WTC11 (cell line): ENCODE measurements at regions not wholly inside any gene's neighbourhood (a gene's known extent, or its start where the extent isn't known, plus 50 kb on each side); places are given as distances from the start of the nearest gene placed in this dataset.

ENCODE experiments used
- ATAC-seq: fragments of 200-7000 bp; cut with Tn5 transposase; 2 replicates; pipeline ENCODE4 v1.10.0; 2021; ENCODE audit warnings: mild to moderate bottlenecking, moderate library complexity
- CTCF ChIA-PET: fragments of 300-600 bp; sonication (Branson Sonifier 250); formaldehyde crosslinking; loops from one replicate; lab custom pipeline; 2021; ENCODE audit warnings: antibody characterized with exemption; lab: Charles Lee
- POLR2A ChIA-PET: fragments of 350-600 bp; sonication (Branson Sonifier 250); formaldehyde crosslinking; loops from one replicate; lab custom pipeline; 2021; ENCODE audit warnings: antibody characterized with exemption; lab: Charles Lee
- DNase-seq: peaks from one replicate; pipeline ENCODE4 v3.0.0; 2021; ENCODE audit warnings: low spot score
- H3K27ac Mint-ChIP-seq: 2 replicates; pipeline ENCODE4 v1.8.0; 2021; ENCODE audit warnings: mixed read lengths
- H3K27me3 Mint-ChIP-seq: 2 replicates; pipeline ENCODE4 v1.8.0; 2021; ENCODE audit warnings: low read depth, mild to moderate bottlenecking, moderate library complexity, mixed read lengths
- H3K36me3 Mint-ChIP-seq: 2 replicates; pipeline ENCODE4 v1.8.0; 2021; ENCODE audit warnings: mixed read lengths
- H3K4me1 Mint-ChIP-seq: 2 replicates; pipeline ENCODE4 v1.8.0; 2022; ENCODE audit warnings: mixed read lengths
- H3K4me3 Mint-ChIP-seq: 2 replicates; pipeline ENCODE4 v1.8.0; 2021; ENCODE audit warnings: mild to moderate bottlenecking, moderate library complexity, mixed read lengths
- H3K9me3 Mint-ChIP-seq: 2 replicates; pipeline ENCODE4 v1.8.0; 2021; ENCODE audit warnings: mixed read lengths
- ETV6 ChIP-seq: sonication (generic); formaldehyde crosslinking; IDR thresholded peaks from 2 replicates; pipeline ENCODE4 v1.8.1; 2022; ENCODE audit warnings: mild to moderate bottlenecking, missing genetic modification reagents
- IRF2 ChIP-seq: sonication (generic); formaldehyde crosslinking; IDR thresholded peaks from 2 replicates; pipeline ENCODE4 v1.8.0; 2022; ENCODE audit warnings: low read depth, missing genetic modification reagents, borderline replicate concordance
- JAZF1 ChIP-seq: fragments of 250-450 bp; sonication (Bioruptor Pico); IDR thresholded peaks from 2 replicates; pipeline ENCODE4 v1.9.0; 2021; ENCODE audit warnings: moderate library complexity, mild to moderate bottlenecking, inconsistent platforms
- KAT7 ChIP-seq: sonication (generic); formaldehyde crosslinking; IDR thresholded peaks from 2 replicates; pipeline ENCODE4 v1.8.1; 2023; ENCODE audit warnings: missing genetic modification reagents, mild to moderate bottlenecking, borderline replicate concordance
- NFATC4 ChIP-seq: fragments of 250-450 bp; sonication (Bioruptor Pico); IDR thresholded peaks from 2 replicates; pipeline ENCODE4 v1.9.0; 2021; ENCODE audit warnings: mild to moderate bottlenecking
- SOX15 ChIP-seq: fragments of 250-450 bp; sonication (Bioruptor Pico); IDR thresholded peaks from 2 replicates; pipeline ENCODE4 v1.9.0; 2021; ENCODE audit warnings: mild to moderate bottlenecking
- SP1 ChIP-seq: sonication (generic); formaldehyde crosslinking; conservative IDR thresholded peaks from 2 replicates; pipeline ENCODE4 v1.8.1; 2022; ENCODE audit warnings: missing genetic modification reagents
- TEAD1 ChIP-seq: sonication (generic); formaldehyde crosslinking; IDR thresholded peaks from 2 replicates; pipeline ENCODE4 v1.8.0; 2022; ENCODE audit warnings: mild to moderate bottlenecking, missing genetic modification reagents
- ZNF138 ChIP-seq: sonication (generic); formaldehyde crosslinking; conservative IDR thresholded peaks from 2 replicates; pipeline ENCODE4 v1.8.1; 2022; ENCODE audit warnings: mild to moderate bottlenecking, moderate library complexity, missing genetic modification reagents
- ZNF232 ChIP-seq: sonication (generic); formaldehyde crosslinking; IDR thresholded peaks from 2 replicates; pipeline ENCODE4 v1.8.0; 2022; ENCODE audit warnings: mild to moderate bottlenecking, missing genetic modification reagents
- ZNF671 ChIP-seq: fragments of 250-450 bp; sonication (Bioruptor Pico); IDR thresholded peaks from 2 replicates; pipeline ENCODE4 v1.8.0; 2021; ENCODE audit warnings: mild to moderate bottlenecking
- TF ChIP-seq, protein P1 (sequence below): sonication (generic); formaldehyde crosslinking; IDR thresholded peaks from 2 replicates; pipeline ENCODE4 v1.8.1; 2022; ENCODE audit warnings: low read depth, mild to moderate bottlenecking, moderate library complexity, missing genetic modification reagents, borderline replicate concordance
- TF ChIP-seq, protein P2 (sequence below): sonication (generic); formaldehyde crosslinking; IDR thresholded peaks from 2 replicates; pipeline ENCODE4 v1.8.1; 2023; ENCODE audit warnings: mild to moderate bottlenecking, missing genetic modification reagents, moderate library complexity
- TF ChIP-seq, protein P3 (sequence below): sonication (generic); formaldehyde crosslinking; IDR thresholded peaks from 2 replicates; pipeline ENCODE4 v1.8.0; 2022; ENCODE audit warnings: mild to moderate bottlenecking, missing genetic modification reagents
- TF ChIP-seq, protein P4 (sequence below): fragments of 250-450 bp; sonication (Bioruptor Pico); conservative IDR thresholded peaks from 2 replicates; pipeline ENCODE4 v1.9.0; 2021; ENCODE audit warnings: mild to moderate bottlenecking
- TF ChIP-seq, protein P5 (sequence below): fragments of 250-450 bp; sonication (Bioruptor Pico); IDR thresholded peaks from 2 replicates; pipeline ENCODE4 v1.9.0; 2021; ENCODE audit warnings: moderate library complexity, mild to moderate bottlenecking, inconsistent platforms, borderline replicate concordance
- TF ChIP-seq, protein P6 (sequence below): fragments of 250-450 bp; sonication (Bioruptor Pico); IDR thresholded peaks from 2 replicates; pipeline ENCODE4 v1.8.0; 2021; ENCODE audit warnings: mild to moderate bottlenecking
- TF ChIP-seq, protein P7 (sequence below): sonication (generic); formaldehyde crosslinking; IDR thresholded peaks from 2 replicates; pipeline ENCODE4 v1.8.1; 2023; ENCODE audit warnings: mild to moderate bottlenecking, missing genetic modification reagents
- TF ChIP-seq, protein P8 (sequence below): sonication (generic); formaldehyde crosslinking; IDR thresholded peaks from 2 replicates; pipeline ENCODE4 v1.8.1; 2022; ENCODE audit warnings: mild to moderate bottlenecking, moderate library complexity, missing genetic modification reagents

DNA sequence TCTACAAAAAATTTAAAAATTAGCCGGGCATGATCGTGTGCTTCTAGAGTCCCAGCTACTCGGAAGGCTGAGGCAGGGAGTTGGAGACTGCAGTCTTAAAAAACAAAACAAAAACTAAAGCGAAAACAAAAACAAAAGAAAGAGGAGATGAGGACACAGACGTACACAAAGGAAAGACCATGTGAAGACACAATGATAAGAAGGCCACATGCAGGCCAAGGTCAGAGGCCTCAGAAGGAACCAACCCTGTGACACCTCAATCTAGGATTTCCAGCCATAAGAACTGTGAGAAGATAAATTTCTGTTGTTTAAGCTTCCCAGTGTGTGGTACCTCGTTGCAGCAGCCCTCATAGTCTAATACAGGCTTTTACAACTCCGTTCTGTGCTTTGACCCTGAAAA is 177.0 kb upstream of the ATP6AP2 start:
- no peak for DNase-seq
- Mint-ChIP-seq H3K27ac (no peak overlapping the region), H3K36me3 (peaks cover 6% of the 10 kb centered on the region; the same call in 1 of the 2 replicates), H3K27me3 (peaks cover 4% of the 10 kb centered on the region), H3K4me1 (peaks cover 11% of the 10 kb centered on the region), H3K9me3 (peaks cover 14% of the 10 kb centered on the region), H3K4me3 (no peak overlapping the region)
- CTCF ChIA-PET = no interaction called here
- TF ChIP-seq TEAD1 (CRISPR knock-in tag) (no peak), KAT7 (no peak), SP1 (CRISPR knock-in tag) (no peak), ETV6 (no peak), ZNF138 (no peak), SOX15 (CRISPR knock-in tag) (no peak), NFATC4 (CRISPR knock-in tag) (no peak), ZNF671 (CRISPR knock-in tag) (no peak), IRF2 (no peak), ZNF232 (CRISPR knock-in tag) (no peak), JAZF1 (no peak)
- TF ChIP-seq, protein P1, sequence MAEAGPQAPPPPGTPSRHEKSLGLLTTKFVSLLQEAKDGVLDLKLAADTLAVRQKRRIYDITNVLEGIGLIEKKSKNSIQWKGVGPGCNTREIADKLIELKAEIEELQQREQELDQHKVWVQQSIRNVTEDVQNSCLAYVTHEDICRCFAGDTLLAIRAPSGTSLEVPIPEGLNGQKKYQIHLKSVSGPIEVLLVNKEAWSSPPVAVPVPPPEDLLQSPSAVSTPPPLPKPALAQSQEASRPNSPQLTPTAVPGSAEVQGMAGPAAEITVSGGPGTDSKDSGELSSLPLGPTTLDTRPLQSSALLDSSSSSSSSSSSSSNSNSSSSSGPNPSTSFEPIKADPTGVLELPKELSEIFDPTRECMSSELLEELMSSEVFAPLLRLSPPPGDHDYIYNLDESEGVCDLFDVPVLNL = no peak
- TF ChIP-seq, protein P2, sequence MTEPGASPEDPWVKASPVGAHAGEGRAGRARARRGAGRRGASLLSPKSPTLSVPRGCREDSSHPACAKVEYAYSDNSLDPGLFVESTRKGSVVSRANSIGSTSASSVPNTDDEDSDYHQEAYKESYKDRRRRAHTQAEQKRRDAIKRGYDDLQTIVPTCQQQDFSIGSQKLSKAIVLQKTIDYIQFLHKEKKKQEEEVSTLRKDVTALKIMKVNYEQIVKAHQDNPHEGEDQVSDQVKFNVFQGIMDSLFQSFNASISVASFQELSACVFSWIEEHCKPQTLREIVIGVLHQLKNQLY (CRISPR knock-in tag) = no peak
- TF ChIP-seq, protein P3, sequence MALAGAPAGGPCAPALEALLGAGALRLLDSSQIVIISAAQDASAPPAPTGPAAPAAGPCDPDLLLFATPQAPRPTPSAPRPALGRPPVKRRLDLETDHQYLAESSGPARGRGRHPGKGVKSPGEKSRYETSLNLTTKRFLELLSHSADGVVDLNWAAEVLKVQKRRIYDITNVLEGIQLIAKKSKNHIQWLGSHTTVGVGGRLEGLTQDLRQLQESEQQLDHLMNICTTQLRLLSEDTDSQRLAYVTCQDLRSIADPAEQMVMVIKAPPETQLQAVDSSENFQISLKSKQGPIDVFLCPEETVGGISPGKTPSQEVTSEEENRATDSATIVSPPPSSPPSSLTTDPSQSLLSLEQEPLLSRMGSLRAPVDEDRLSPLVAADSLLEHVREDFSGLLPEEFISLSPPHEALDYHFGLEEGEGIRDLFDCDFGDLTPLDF (CRISPR knock-in tag) = no peak
- TF ChIP-seq, protein P4, sequence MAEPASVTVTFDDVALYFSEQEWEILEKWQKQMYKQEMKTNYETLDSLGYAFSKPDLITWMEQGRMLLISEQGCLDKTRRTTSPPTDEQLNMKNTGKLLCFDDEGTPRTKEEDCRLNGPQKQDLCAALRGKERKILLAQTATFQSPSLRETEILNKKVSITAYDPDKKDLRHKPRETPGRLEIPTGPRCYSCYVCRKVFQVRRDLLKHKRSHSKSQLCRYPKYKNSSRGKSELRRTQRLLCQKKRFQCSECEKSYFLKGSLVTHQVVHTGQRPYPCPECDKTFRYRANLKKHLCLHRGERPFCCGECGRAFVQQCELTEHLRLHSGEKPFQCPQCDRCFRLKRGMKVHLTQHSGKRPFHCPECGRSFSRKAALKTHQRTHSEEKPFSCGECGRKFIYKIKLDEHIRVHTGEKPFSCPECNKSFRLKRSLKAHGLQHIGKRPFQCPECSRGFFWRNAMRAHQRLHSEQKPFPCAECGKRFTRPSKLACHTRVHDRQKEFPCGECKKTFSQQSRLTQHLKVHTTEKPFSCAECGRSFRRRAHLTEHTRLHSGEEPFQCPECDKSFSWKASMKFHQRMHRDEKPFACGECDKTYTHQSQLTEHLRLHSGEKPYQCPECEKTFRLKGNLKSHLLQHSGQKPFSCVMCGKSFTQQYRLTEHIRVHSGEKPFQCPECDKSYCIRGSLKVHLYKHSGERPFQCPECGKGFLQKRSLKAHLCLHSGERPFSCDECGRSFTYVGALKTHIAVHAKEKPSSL (CRISPR knock-in tag) = no peak
- TF ChIP-seq, protein P5, sequence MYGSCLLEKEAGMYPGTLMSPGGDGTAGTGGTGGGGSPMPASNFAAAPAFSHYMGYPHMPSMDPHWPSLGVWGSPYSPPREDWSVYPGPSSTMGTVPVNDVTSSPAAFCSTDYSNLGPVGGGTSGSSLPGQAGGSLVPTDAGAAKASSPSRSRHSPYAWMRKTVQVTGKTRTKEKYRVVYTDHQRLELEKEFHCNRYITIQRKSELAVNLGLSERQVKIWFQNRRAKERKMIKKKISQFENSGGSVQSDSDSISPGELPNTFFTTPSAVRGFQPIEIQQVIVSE (CRISPR knock-in tag) = no peak
- TF ChIP-seq, protein P6, sequence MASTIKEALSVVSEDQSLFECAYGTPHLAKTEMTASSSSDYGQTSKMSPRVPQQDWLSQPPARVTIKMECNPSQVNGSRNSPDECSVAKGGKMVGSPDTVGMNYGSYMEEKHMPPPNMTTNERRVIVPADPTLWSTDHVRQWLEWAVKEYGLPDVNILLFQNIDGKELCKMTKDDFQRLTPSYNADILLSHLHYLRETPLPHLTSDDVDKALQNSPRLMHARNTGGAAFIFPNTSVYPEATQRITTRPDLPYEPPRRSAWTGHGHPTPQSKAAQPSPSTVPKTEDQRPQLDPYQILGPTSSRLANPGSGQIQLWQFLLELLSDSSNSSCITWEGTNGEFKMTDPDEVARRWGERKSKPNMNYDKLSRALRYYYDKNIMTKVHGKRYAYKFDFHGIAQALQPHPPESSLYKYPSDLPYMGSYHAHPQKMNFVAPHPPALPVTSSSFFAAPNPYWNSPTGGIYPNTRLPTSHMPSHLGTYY (CRISPR knock-in tag) = no peak
- TF ChIP-seq, protein P7, sequence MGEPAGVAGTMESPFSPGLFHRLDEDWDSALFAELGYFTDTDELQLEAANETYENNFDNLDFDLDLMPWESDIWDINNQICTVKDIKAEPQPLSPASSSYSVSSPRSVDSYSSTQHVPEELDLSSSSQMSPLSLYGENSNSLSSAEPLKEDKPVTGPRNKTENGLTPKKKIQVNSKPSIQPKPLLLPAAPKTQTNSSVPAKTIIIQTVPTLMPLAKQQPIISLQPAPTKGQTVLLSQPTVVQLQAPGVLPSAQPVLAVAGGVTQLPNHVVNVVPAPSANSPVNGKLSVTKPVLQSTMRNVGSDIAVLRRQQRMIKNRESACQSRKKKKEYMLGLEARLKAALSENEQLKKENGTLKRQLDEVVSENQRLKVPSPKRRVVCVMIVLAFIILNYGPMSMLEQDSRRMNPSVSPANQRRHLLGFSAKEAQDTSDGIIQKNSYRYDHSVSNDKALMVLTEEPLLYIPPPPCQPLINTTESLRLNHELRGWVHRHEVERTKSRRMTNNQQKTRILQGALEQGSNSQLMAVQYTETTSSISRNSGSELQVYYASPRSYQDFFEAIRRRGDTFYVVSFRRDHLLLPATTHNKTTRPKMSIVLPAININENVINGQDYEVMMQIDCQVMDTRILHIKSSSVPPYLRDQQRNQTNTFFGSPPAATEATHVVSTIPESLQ (CRISPR knock-in tag) = no peak
- TF ChIP-seq, protein P8, sequence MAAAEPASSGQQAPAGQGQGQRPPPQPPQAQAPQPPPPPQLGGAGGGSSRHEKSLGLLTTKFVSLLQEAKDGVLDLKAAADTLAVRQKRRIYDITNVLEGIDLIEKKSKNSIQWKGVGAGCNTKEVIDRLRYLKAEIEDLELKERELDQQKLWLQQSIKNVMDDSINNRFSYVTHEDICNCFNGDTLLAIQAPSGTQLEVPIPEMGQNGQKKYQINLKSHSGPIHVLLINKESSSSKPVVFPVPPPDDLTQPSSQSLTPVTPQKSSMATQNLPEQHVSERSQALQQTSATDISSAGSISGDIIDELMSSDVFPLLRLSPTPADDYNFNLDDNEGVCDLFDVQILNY (CRISPR knock-in tag) = no peak
- no peak for ATAC-seq
- POLR2A ChIA-PET = no interaction called here
